Panc1 (cell line): ENCODE measurements at regions not wholly inside any gene's neighbourhood (a gene's known extent, or its start where the extent isn't known, plus 50 kb on each side); places are given as distances from the start of the nearest gene placed in this dataset.

Source experiments
- ATAC-seq: fragments of 200-7000 bp; cut with Tn5 transposase; 2 replicates; pipeline ENCODE4 v1.9.1; 2020; ENCODE audit warnings: mild to moderate bottlenecking, moderate library complexity
- BruUV-seq: library from RNA; stranded (reverse); fragments of 400-500 nt; replicated peaks from 2 replicates; lab custom pipeline; 2021; lab: Mats Ljungman, UMichigan
- CTCF ChIA-PET: fragments of 300-600 bp; sonication (Branson Sonifier 250); formaldehyde crosslinking; loops from one replicate; lab custom pipeline; 2022; ENCODE audit warnings: antibody characterized with exemption; lab: Charles Lee
- POLR2A ChIA-PET: fragments of 300-600 bp; sonication (Branson Sonifier 250); formaldehyde crosslinking; loops from one replicate; lab custom pipeline; 2022; ENCODE audit warnings: antibody characterized with exemption; lab: Charles Lee
- DNase-seq: peaks from one replicate; pipeline ENCODE4 v3.0.0-alpha.2; 2010; ENCODE audit warnings: low read depth, low spot score
- H3K27ac ChIP-seq: 2 replicates; pipeline ENCODE4 v1.5.1; 2011; ENCODE audit warnings: mild to moderate bottlenecking, low read length, inconsistent platforms
- H3K27me3 ChIP-seq: fragments of 200-500 bp; sonication (Bioruptor generic); 2 replicates; pipeline ENCODE4 v1.6.0; 2014; ENCODE audit warnings: low read length, inconsistent platforms; ENCODE audit not compliant: control insufficient read depth, insufficient read depth
- H3K36me3 ChIP-seq: fragments of 200-500 bp; sonication (Bioruptor generic); 2 replicates; pipeline ENCODE4 v1.5.1; 2014; ENCODE audit warnings: inconsistent platforms, mild to moderate bottlenecking, low read length, moderate library complexity; ENCODE audit not compliant: control insufficient read depth, insufficient read depth
- H3K4me1 ChIP-seq: 2 replicates; pipeline ENCODE4 v1.5.1; 2011; ENCODE audit warnings: inconsistent platforms, mild to moderate bottlenecking, low read length, moderate library complexity; ENCODE audit not compliant: control insufficient read depth, insufficient read depth
- H3K4me3 ChIP-seq, 2 experiments: 2 replicates each; pipeline ENCODE4 v1.5.1; 2011 to 2012; ENCODE audit warnings: low read depth in 2 of 2, low read length in 2 of 2, mild to moderate bottlenecking in 2 of 2, inconsistent platforms in 1 of 2, moderate library complexity in 1 of 2
- H3K9me3 ChIP-seq: fragments of 200-500 bp; sonication (Bioruptor generic); 2 replicates; pipeline ENCODE4 v1.5.1; 2014; ENCODE audit warnings: low read depth, mild to moderate bottlenecking, inconsistent platforms, low read length, moderate library complexity; ENCODE audit not compliant: control insufficient read depth, insufficient read depth
- CTCF ChIP-seq: fragments of 450-650 bp; IDR thresholded peaks from 2 replicates; pipeline ENCODE4 v1.5.1; 2017; ENCODE audit warnings: mild to moderate bottlenecking
- POLR2AphosphoS5 ChIP-seq: IDR thresholded peaks from 2 replicates; pipeline ENCODE4 v1.6.1; 2012; ENCODE audit warnings: mild to moderate bottlenecking, low read depth, low read length, moderate library complexity
- REST ChIP-seq, 2 experiments: IDR thresholded peaks; 2 replicates each; pipeline ENCODE4 v1.6.1; 2011 to 2012; ENCODE audit warnings: low read depth in 2 of 2, control low read depth in 1 of 2, low read length in 1 of 2, mild to moderate bottlenecking in 1 of 2, moderate library complexity in 1 of 2; ENCODE audit not compliant: insufficient read depth in 1 of 2
- SIN3A ChIP-seq: IDR thresholded peaks from 2 replicates; pipeline ENCODE4 v1.6.1; 2012; ENCODE audit warnings: low read depth, mild to moderate bottlenecking, low read length, moderate library complexity, borderline replicate concordance; ENCODE audit not compliant: insufficient read depth
- TCF7L2 ChIP-seq: IDR thresholded peaks from 2 replicates; pipeline ENCODE4 v1.6.1; 2011; ENCODE audit warnings: mild to moderate bottlenecking, low read depth, low read length, inconsistent platforms
- in situ Hi-C: cut with HindIII; loops from 2 replicates; pipeline ENCODE4 v1.10.0; 2016; ENCODE audit warnings: low sequenced_read_pairs, low pct_unique_long_range_greater_than_20kb
- intact Hi-C: fragments of 100-400 bp; cut with micrococcal nuclease; formaldehyde crosslinking; loops from one replicate; pipeline ENCODE4 v1.10.0; 2022; ENCODE audit not compliant: unreplicated experiment

GRCh38 chr20:55755861-55756260 is 249.5 kb downstream of the CBLN4 start:
- no peaks in the 10 kb centered on the region for H3K36me3 ChIP-seq
- H3K4me3 ChIP-seq: no peak overlapping the region
- no peaks in the 10 kb centered on the region for H3K27me3 ChIP-seq
- no peak for DNase-seq
- H3K9me3 ChIP-seq: no peaks in the 10 kb centered on the region
- CTCF ChIA-PET: no interaction called here
- no peaks in the 10 kb centered on the region for H3K4me1 ChIP-seq
- TF ChIP-seq TCF7L2 (no peak), CTCF (no peak)
- intact Hi-C loops: no loop called here
- POLR2A ChIA-PET: no interaction called here
- no peak overlapping the region for H3K27ac ChIP-seq
- no peak for ATAC-seq
- no TSS peak for BruUV-seq
- in situ Hi-C loops: no loop called here

GRCh38 chr20:55755411-55755810 is 249.9 kb downstream of the CBLN4 start:
- BruUV-seq: no TSS peak
- Histone ChIP-seq H3K36me3 (no peaks in the 10 kb centered on the region), H3K4me1 (no peaks in the 10 kb centered on the region), H3K4me3 (no peak overlapping the region), H3K27ac (no peak overlapping the region), H3K27me3 (no peaks in the 10 kb centered on the region), H3K9me3 (no peaks in the 10 kb centered on the region)
- TF ChIP-seq SIN3A (no peak), CTCF (no peak), REST (IDR thresholded peaks at IDR 0.05; ENCODE audit: insufficient read depth in 1 of 2, low read depth in 2 of 2, low read length in 1 of 2) (no peak), TCF7L2 (no peak), POLR2AphosphoS5 (no peak)
- ATAC-seq (no peak), DNase-seq (no peak)
- intact Hi-C loops: no loop called here
- in situ Hi-C loops: no loop called here
- ChIA-PET CTCF (no interaction called here), POLR2A (no interaction called here)

- TF ChIP-seq REST (IDR thresholded peaks at IDR 0.05; ENCODE audit: insufficient read depth in 1 of 2, low read depth in 2 of 2, low read length in 1 of 2) (no peak), SIN3A (no peak), TCF7L2 (no peak), POLR2AphosphoS5 (no peak), CTCF (no peak)
- Histone ChIP-seq H3K36me3 (no peaks in the 10 kb centered on the region), H3K27ac (no peak overlapping the region), H3K9me3 (no peaks in the 10 kb centered on the region), H3K27me3 (no peaks in the 10 kb centered on the region), H3K4me1 (no peaks in the 10 kb centered on the region), H3K4me3 (no peak overlapping the region)
- no TSS peak for BruUV-seq
- intact Hi-C loops (no loop called here), in situ Hi-C loops (no loop called here)
- ChIA-PET POLR2A (no interaction called here), CTCF (no interaction called here)
- ATAC-seq: no peak
- DNase-seq: no peak
These were observed 258.6 kb downstream of the CBLN4 start for GRCh38 chr20:55746723-55747122.
